ENCODE measurements at regions not wholly inside any gene's neighbourhood (a gene's known extent, or its start where the extent isn't known, plus 50 kb on each side); places are given as distances from the start of the nearest gene placed in this dataset.

GRCh38 chr4:83213640-83214039, 71.0 kb downstream of the COQ2 start:
- Histone ChIP-seq H3K4me2 (ENCODE audit: low read length) (no peak overlapping the region), H3K4me3 (ENCODE audit: low read length) (no peak overlapping the region), H3K36me3 (ENCODE audit: insufficient read depth, low read length) (no peaks in the 10 kb centered on the region), H3K9ac (ENCODE audit: low read depth, low read length) (no peak overlapping the region), H3K27me3 (ENCODE audit: control insufficient read depth, insufficient read depth, low read length) (no peaks in the 10 kb centered on the region), H3K4me1 (ENCODE audit: control insufficient read depth, insufficient read depth, low read length) (peaks cover 9% of the 10 kb centered on the region), H3K9me3 (replicated peaks; ENCODE audit: low read length) (no peaks in the 10 kb centered on the region)

GRCh38 chr4:83212041-83212851, 72.4 kb downstream of the COQ2 start:
- peaks cover 23% of the 10 kb centered on the region for H3K4me1 ChIP-seq (ENCODE audit: control insufficient read depth, insufficient read depth, low read length)
- H3K4me3 ChIP-seq (ENCODE audit: low read length): no peak overlapping the region
- no peaks in the 10 kb centered on the region for H3K9me3 ChIP-seq (replicated peaks; ENCODE audit: low read length)
- no peaks in the 10 kb centered on the region for H3K27me3 ChIP-seq (ENCODE audit: control insufficient read depth, insufficient read depth, low read length)
- no peak overlapping the region for H3K4me2 ChIP-seq (ENCODE audit: low read length)
- no peaks in the 10 kb centered on the region for H3K36me3 ChIP-seq (ENCODE audit: insufficient read depth, low read length)
- H3K9ac ChIP-seq (ENCODE audit: low read depth, low read length): no peak overlapping the region

- no peaks in the 10 kb centered on the region for H3K9me3 ChIP-seq (replicated peaks; ENCODE audit: low read length)
- no peak overlapping the region for H3K4me2 ChIP-seq (ENCODE audit: low read length)
- H3K4me1 ChIP-seq (ENCODE audit: control insufficient read depth, insufficient read depth, low read length): peaks cover 28% of the 10 kb centered on the region
- no peaks in the 10 kb centered on the region for H3K36me3 ChIP-seq (ENCODE audit: insufficient read depth, low read length)
- H3K27me3 ChIP-seq (ENCODE audit: control insufficient read depth, insufficient read depth, low read length): no peaks in the 10 kb centered on the region
- H3K9ac ChIP-seq (ENCODE audit: low read depth, low read length): peak overlapping the region; percentile 0
- H3K4me3 ChIP-seq (ENCODE audit: low read length): no peak overlapping the region
These were observed 75.2 kb downstream of the COQ2 start for GRCh38 chr4:83209419-83209818.

GRCh38 chr4:83208371-83209365, 75.9 kb downstream of the COQ2 start:
- Histone ChIP-seq H3K4me3 (ENCODE audit: low read length) (no peak overlapping the region), H3K4me1 (ENCODE audit: control insufficient read depth, insufficient read depth, low read length) (peaks cover 28% of the 10 kb centered on the region), H3K4me2 (ENCODE audit: low read length) (no peak overlapping the region), H3K9ac (ENCODE audit: low read depth, low read length) (peak overlapping the region; percentile 14), H3K9me3 (replicated peaks; ENCODE audit: low read length) (no peaks in the 10 kb centered on the region), H3K36me3 (ENCODE audit: insufficient read depth, low read length) (no peaks in the 10 kb centered on the region), H3K27me3 (ENCODE audit: control insufficient read depth, insufficient read depth, low read length) (no peaks in the 10 kb centered on the region)

GRCh38 chr4:83207497-83208101, 77.0 kb downstream of the COQ2 start:
- no peak overlapping the region for H3K4me2 ChIP-seq (ENCODE audit: low read length)
- no peaks in the 10 kb centered on the region for H3K27me3 ChIP-seq (ENCODE audit: control insufficient read depth, insufficient read depth, low read length)
- H3K4me3 ChIP-seq (ENCODE audit: low read length): no peak overlapping the region
- no peak overlapping the region for H3K9ac ChIP-seq (ENCODE audit: low read depth, low read length)
- no peaks in the 10 kb centered on the region for H3K36me3 ChIP-seq (ENCODE audit: insufficient read depth, low read length)
- H3K4me1 ChIP-seq (ENCODE audit: control insufficient read depth, insufficient read depth, low read length): peaks cover 28% of the 10 kb centered on the region
- H3K9me3 ChIP-seq (replicated peaks; ENCODE audit: low read length): no peaks in the 10 kb centered on the region

GRCh38 chr4:83205760-83206159, 78.8 kb downstream of the COQ2 start:
- Histone ChIP-seq H3K9me3 (replicated peaks; ENCODE audit: low read length) (no peaks in the 10 kb centered on the region), H3K4me1 (ENCODE audit: control insufficient read depth, insufficient read depth, low read length) (peaks cover 28% of the 10 kb centered on the region), H3K9ac (ENCODE audit: low read depth, low read length) (no peak overlapping the region), H3K4me2 (ENCODE audit: low read length) (no peak overlapping the region), H3K27me3 (ENCODE audit: control insufficient read depth, insufficient read depth, low read length) (no peaks in the 10 kb centered on the region), H3K4me3 (ENCODE audit: low read length) (no peak overlapping the region), H3K36me3 (ENCODE audit: insufficient read depth, low read length) (no peaks in the 10 kb centered on the region)

GRCh38 chr4:83204731-83205130, 79.9 kb downstream of the COQ2 start:
- no peak overlapping the region for H3K4me3 ChIP-seq (ENCODE audit: low read length)
- peaks cover 28% of the 10 kb centered on the region for H3K4me1 ChIP-seq (ENCODE audit: control insufficient read depth, insufficient read depth, low read length)
- no peaks in the 10 kb centered on the region for H3K36me3 ChIP-seq (ENCODE audit: insufficient read depth, low read length)
- no peaks in the 10 kb centered on the region for H3K9me3 ChIP-seq (replicated peaks; ENCODE audit: low read length)
- H3K4me2 ChIP-seq (ENCODE audit: low read length): no peak overlapping the region
- H3K27me3 ChIP-seq (ENCODE audit: control insufficient read depth, insufficient read depth, low read length): no peaks in the 10 kb centered on the region
- no peak overlapping the region for H3K9ac ChIP-seq (ENCODE audit: low read depth, low read length)

GRCh38 chr4:83201761-83202160, 82.8 kb downstream of the COQ2 start:
- H3K36me3 ChIP-seq (ENCODE audit: insufficient read depth, low read length): no peaks in the 10 kb centered on the region
- H3K4me3 ChIP-seq (ENCODE audit: low read length): no peak overlapping the region
- peaks cover under 1% of the 10 kb centered on the region for H3K4me1 ChIP-seq (ENCODE audit: control insufficient read depth, insufficient read depth, low read length)
- no peak overlapping the region for H3K9ac ChIP-seq (ENCODE audit: low read depth, low read length)
- no peaks in the 10 kb centered on the region for H3K27me3 ChIP-seq (ENCODE audit: control insufficient read depth, insufficient read depth, low read length)
- no peak overlapping the region for H3K4me2 ChIP-seq (ENCODE audit: low read length)
- H3K9me3 ChIP-seq (replicated peaks; ENCODE audit: low read length): no peaks in the 10 kb centered on the region

GRCh38 chr4:83197555-83198235, 83.2 kb upstream of the PLAC8 start:
- no peaks in the 10 kb centered on the region for H3K36me3 ChIP-seq (ENCODE audit: insufficient read depth, low read length)
- H3K4me1 ChIP-seq (ENCODE audit: control insufficient read depth, insufficient read depth, low read length): no peaks in the 10 kb centered on the region
- H3K4me3 ChIP-seq (ENCODE audit: low read length): no peak overlapping the region
- H3K27me3 ChIP-seq (ENCODE audit: control insufficient read depth, insufficient read depth, low read length): no peaks in the 10 kb centered on the region
- H3K9me3 ChIP-seq (replicated peaks; ENCODE audit: low read length): no peaks in the 10 kb centered on the region
- no peak overlapping the region for H3K4me2 ChIP-seq (ENCODE audit: low read length)
- no peak overlapping the region for H3K9ac ChIP-seq (ENCODE audit: low read depth, low read length)

- no peaks in the 10 kb centered on the region for H3K36me3 ChIP-seq (ENCODE audit: insufficient read depth, low read length)
These were observed 82.4 kb upstream of the PLAC8 start for GRCh38 chr4:83196921-83197320.

GRCh38 chr4:83195269-83195668, 80.7 kb upstream of the PLAC8 start:
- H3K27me3 ChIP-seq (ENCODE audit: control insufficient read depth, insufficient read depth, low read length): no peaks in the 10 kb centered on the region
- no peaks in the 10 kb centered on the region for H3K9me3 ChIP-seq (replicated peaks; ENCODE audit: low read length)
- H3K4me2 ChIP-seq (ENCODE audit: low read length): no peak overlapping the region
- no peak overlapping the region for H3K9ac ChIP-seq (ENCODE audit: low read depth, low read length)
- no peak overlapping the region for H3K4me3 ChIP-seq (ENCODE audit: low read length)
- H3K4me1 ChIP-seq (ENCODE audit: control insufficient read depth, insufficient read depth, low read length): no peaks in the 10 kb centered on the region
- no peaks in the 10 kb centered on the region for H3K36me3 ChIP-seq (ENCODE audit: insufficient read depth, low read length)

More at GRCh38 chr4:83196921-83197320, 82.4 kb upstream of the PLAC8 start:
- no peaks in the 10 kb centered on the region for H3K9me3 ChIP-seq (replicated peaks; ENCODE audit: low read length)
- H3K9ac ChIP-seq (ENCODE audit: low read depth, low read length): no peak overlapping the region
- no peak overlapping the region for H3K4me2 ChIP-seq (ENCODE audit: low read length)
- H3K27me3 ChIP-seq (ENCODE audit: control insufficient read depth, insufficient read depth, low read length): no peaks in the 10 kb centered on the region
- H3K4me3 ChIP-seq (ENCODE audit: low read length): no peak overlapping the region
- no peaks in the 10 kb centered on the region for H3K4me1 ChIP-seq (ENCODE audit: control insufficient read depth, insufficient read depth, low read length)

Measured in skeletal muscle satellite cell (primary cell).